ENCODE measurements at regions not wholly inside any gene's neighbourhood (a gene's known extent, or its start where the extent isn't known, plus 50 kb on each side); places are given as distances from the start of the nearest gene placed in this dataset.

DNA sequence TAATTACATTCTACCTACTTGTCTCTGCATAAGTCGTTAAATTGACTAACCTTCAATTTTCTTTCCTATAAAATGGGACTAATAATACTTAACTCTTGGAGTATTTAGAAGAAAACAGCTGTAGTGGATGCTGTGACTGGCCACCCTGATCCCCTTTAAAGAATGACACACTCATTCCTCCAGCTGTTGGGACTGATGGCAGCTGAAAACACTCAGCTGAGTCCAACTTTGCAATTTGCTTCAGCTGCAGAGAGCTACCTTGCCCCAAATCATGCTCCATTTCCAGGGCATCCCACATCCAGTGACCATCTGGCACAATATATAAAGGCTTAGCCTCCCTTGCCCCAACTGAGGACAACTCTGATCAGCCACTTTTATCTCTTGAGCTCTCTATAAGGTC is 89.1 kb downstream of the MID1IP1 start:
- Histone ChIP-seq H3K9ac (ENCODE audit: low read length) (no peak overlapping the region), H3K9me3 (ENCODE audit: control insufficient read depth, low read length) (no peaks in the 10 kb centered on the region), H3K27me3 (replicated peaks; ENCODE audit: control insufficient read depth, insufficient read depth, low read length) (peaks cover 10% of the 10 kb centered on the region), H3K4me3 (ENCODE audit: low read length) (no peak overlapping the region), H3K36me3 (ENCODE audit: control insufficient read depth, insufficient read depth, low read length, severe bottlenecking) (no peaks in the 10 kb centered on the region), H3K4me1 (ENCODE audit: control insufficient read depth, insufficient read depth, low read length) (no peaks in the 10 kb centered on the region)
- no peak for DNase-seq (ENCODE audit: low read depth)

DNA sequence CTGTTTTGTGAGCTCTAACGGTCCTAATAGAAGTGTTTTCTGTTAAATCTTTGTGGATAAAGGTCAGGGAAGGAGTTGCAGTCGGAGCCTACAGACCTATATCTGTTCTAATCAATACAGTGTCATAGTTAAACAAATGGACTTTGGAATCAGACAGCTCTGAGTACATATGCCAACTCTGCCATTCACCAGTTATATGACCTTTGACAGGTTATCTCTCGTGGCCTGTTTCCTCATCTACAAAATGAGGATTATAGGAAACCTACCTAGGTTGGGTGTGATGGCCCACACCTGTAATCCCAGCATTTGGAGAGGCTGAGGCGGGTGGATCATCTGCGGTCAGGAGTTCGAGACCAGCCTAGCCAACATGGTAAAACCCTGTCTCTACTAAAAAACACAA is 89.7 kb downstream of the MID1IP1 start:
- Histone ChIP-seq H3K36me3 (ENCODE audit: control insufficient read depth, insufficient read depth, low read length, severe bottlenecking) (no peaks in the 10 kb centered on the region), H3K9ac (ENCODE audit: low read length) (no peak overlapping the region), H3K4me3 (ENCODE audit: low read length) (no peak overlapping the region), H3K9me3 (ENCODE audit: control insufficient read depth, low read length) (no peaks in the 10 kb centered on the region), H3K27me3 (replicated peaks; ENCODE audit: control insufficient read depth, insufficient read depth, low read length) (peaks cover 12% of the 10 kb centered on the region), H3K4me1 (ENCODE audit: control insufficient read depth, insufficient read depth, low read length) (no peaks in the 10 kb centered on the region)
- DNase-seq (ENCODE audit: low read depth) = no peak

DNA sequence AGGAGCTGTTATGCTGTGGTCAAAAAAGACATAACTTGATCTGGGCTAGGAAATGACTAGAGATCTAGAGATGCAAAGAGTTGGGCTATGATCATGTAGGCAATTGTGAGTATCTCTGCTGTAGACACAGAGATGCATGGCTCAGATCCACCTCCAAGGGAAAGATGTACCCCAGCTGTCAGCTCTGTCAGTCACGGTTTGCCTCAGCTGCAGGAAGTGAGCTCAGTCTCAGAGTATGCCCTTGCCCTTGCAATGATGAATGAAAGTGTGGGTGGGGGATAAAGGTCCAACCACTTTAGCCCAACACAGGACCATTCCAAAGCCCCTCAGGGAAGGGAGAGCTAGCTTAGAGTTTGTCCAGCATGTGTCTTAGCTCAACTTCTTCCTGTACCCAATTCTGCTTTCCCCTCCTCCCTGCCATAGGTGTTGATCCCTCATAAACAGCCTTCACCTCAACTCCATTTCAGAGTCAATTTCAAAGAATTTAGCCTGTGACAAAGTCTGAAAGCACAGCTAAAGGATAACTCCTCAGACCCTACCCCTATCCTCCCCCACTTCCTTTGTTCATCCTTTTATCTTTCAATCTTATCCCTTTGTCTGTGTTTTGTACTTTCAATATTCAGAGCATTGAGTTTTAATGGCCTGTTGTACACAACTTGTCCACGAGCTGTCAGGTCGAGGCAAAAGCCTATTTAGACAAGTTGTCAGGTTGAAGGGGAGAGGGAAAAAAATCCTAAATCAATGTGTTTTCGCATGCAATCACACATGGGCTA is 90.6 kb downstream of the MID1IP1 start:
- no peaks in the 10 kb centered on the region for H3K4me1 ChIP-seq (ENCODE audit: control insufficient read depth, insufficient read depth, low read length)
- H3K27me3 ChIP-seq (replicated peaks; ENCODE audit: control insufficient read depth, insufficient read depth, low read length) = peaks cover 12% of the 10 kb centered on the region
- no peak overlapping the region for H3K9ac ChIP-seq (ENCODE audit: low read length)
- peak; percentile 6 for DNase-seq (ENCODE audit: low read depth)
- no peaks in the 10 kb centered on the region for H3K9me3 ChIP-seq (ENCODE audit: control insufficient read depth, low read length)
- no peaks in the 10 kb centered on the region for H3K36me3 ChIP-seq (ENCODE audit: control insufficient read depth, insufficient read depth, low read length, severe bottlenecking)
- no peak overlapping the region for H3K4me3 ChIP-seq (ENCODE audit: low read length)

DNA sequence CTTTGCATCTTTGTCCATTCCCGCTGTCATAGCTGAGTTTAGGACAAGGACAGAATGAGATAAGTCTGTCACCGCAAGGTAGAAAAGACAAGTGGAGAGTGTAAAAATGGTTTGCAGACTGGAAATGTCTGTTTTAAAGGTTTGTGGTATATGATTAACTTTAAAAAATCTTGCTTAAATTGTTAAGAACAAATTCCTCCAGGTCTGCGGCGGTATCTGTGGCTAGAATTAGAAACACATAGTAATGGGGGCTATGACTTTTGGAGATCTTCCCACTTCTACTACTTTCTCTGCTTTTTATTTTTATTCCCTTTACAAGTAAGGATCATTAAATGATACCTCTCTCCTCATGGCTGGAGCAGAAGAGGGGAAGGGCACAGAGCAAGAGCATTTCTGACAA is 92.2 kb downstream of the MID1IP1 start:
- H3K4me1 ChIP-seq (ENCODE audit: control insufficient read depth, insufficient read depth, low read length) = no peaks in the 10 kb centered on the region
- H3K4me3 ChIP-seq (ENCODE audit: low read length) = no peak overlapping the region
- DNase-seq (ENCODE audit: low read depth) = no peak
- H3K36me3 ChIP-seq (ENCODE audit: control insufficient read depth, insufficient read depth, low read length, severe bottlenecking) = no peaks in the 10 kb centered on the region
- H3K27me3 ChIP-seq (replicated peaks; ENCODE audit: control insufficient read depth, insufficient read depth, low read length) = peaks cover 17% of the 10 kb centered on the region
- H3K9ac ChIP-seq (ENCODE audit: low read length) = no peak overlapping the region
- no peaks in the 10 kb centered on the region for H3K9me3 ChIP-seq (ENCODE audit: control insufficient read depth, low read length)

DNA sequence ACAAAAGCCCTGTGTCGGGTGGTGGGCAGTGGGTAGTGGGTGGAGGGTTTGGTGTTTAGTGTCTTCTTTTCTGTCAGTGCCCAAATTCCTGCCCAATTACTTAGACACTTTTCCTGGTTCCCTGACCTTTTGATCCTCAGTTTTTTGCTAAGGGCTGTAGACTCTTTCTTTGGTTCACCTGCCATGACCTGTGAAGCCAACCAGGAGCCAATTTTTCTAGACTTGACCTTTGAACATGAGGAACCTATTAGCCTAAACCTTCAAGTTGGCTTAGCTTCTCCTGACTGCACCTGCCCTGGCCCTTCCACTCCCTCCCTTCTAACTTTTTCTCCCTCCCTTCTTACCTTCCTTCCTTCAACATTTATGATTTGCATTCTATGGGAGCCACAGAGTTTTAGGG is 94.5 kb downstream of the MID1IP1 start:
- Histone ChIP-seq H3K4me1 (ENCODE audit: control insufficient read depth, insufficient read depth, low read length) (no peaks in the 10 kb centered on the region), H3K36me3 (ENCODE audit: control insufficient read depth, insufficient read depth, low read length, severe bottlenecking) (no peaks in the 10 kb centered on the region), H3K27me3 (replicated peaks; ENCODE audit: control insufficient read depth, insufficient read depth, low read length) (peaks cover 17% of the 10 kb centered on the region), H3K9me3 (ENCODE audit: control insufficient read depth, low read length) (no peaks in the 10 kb centered on the region), H3K9ac (ENCODE audit: low read length) (no peak overlapping the region), H3K4me3 (ENCODE audit: low read length) (no peak overlapping the region)
- no peak for DNase-seq (ENCODE audit: low read depth)

DNA sequence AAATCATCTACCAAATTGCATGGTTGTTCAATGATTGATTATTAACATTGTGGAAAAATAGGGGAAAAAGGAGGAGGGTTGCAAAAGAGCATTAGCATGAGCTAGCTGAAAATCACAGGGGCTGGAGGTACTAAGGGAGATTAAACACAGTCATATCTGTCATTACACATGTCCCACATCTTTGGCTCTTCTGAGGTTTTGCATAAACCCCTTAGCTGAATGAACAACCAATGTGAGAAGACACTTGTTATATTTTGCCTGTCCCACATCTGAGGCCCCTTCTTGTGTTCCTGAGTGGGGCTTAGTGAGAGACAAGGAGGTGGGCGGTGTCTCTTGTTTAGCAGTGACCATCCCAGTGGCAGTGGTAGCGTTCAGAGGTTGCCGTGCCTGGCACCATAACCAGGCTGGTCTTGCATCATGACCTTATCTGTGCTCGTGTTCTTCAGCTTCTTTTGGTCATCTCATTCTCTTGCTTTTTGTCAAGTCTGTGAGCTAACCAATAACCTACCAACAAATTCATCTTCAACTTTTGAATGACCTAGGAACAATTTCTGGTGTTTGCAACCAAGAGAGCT is 95.6 kb downstream of the MID1IP1 start:
- Histone ChIP-seq H3K36me3 (ENCODE audit: control insufficient read depth, insufficient read depth, low read length, severe bottlenecking) (no peaks in the 10 kb centered on the region), H3K4me3 (ENCODE audit: low read length) (no peak overlapping the region), H3K27me3 (replicated peaks; ENCODE audit: control insufficient read depth, insufficient read depth, low read length) (peaks cover 15% of the 10 kb centered on the region), H3K9me3 (ENCODE audit: control insufficient read depth, low read length) (no peaks in the 10 kb centered on the region), H3K9ac (ENCODE audit: low read length) (no peak overlapping the region), H3K4me1 (ENCODE audit: control insufficient read depth, insufficient read depth, low read length) (no peaks in the 10 kb centered on the region)
- DNase-seq (ENCODE audit: low read depth) = no peak

DNA sequence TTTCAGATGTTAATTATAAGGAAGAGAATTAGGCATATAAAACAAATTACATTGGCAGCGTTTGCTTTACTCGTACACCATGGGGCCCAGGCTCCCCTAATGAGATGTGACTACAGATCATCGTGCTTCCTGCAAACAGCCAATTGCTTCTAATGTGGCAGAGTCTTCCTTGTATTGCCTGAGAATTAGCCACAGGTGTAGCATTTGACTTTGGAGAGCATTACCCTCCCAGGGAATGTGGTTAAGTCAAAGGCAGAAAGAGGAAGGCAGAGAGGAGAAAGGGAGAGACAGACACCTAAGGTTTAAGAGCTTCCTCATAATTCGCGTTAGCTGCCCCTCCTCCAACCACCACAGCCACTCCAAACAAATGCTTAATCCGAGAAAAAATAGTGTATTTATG is 97.0 kb downstream of the MID1IP1 start:
- no peaks in the 10 kb centered on the region for H3K36me3 ChIP-seq (ENCODE audit: control insufficient read depth, insufficient read depth, low read length, severe bottlenecking)
- no peak overlapping the region for H3K9ac ChIP-seq (ENCODE audit: low read length)
- no peak overlapping the region for H3K4me3 ChIP-seq (ENCODE audit: low read length)
- no peaks in the 10 kb centered on the region for H3K4me1 ChIP-seq (ENCODE audit: control insufficient read depth, insufficient read depth, low read length)
- DNase-seq (ENCODE audit: low read depth) = no peak
- H3K9me3 ChIP-seq (ENCODE audit: control insufficient read depth, low read length) = no peaks in the 10 kb centered on the region
- H3K27me3 ChIP-seq (replicated peaks; ENCODE audit: control insufficient read depth, insufficient read depth, low read length) = peaks cover 9% of the 10 kb centered on the region

DNA sequence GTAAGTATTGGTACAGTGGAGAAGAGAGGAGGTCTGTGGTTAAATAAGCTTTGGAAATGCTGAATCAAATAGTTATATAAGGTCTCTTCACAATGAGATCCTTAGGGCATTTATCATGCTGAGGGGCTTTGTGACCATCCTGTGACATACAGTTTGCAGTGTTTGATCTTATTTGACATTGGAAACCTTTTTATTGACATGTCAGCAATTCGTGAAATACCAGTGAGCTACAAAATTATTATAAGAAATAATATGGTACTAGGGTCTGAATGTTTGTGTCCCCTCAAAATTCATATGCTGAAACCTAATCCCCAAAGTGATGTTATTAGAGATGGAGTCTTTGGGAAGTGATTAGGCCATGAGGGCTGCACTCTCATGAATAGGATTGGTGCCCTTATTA is 98.4 kb downstream of the MID1IP1 start:
- no peak overlapping the region for H3K9ac ChIP-seq (ENCODE audit: low read length)
- H3K36me3 ChIP-seq (ENCODE audit: control insufficient read depth, insufficient read depth, low read length, severe bottlenecking) = no peaks in the 10 kb centered on the region
- no peak overlapping the region for H3K4me3 ChIP-seq (ENCODE audit: low read length)
- DNase-seq (ENCODE audit: low read depth) = no peak
- peaks cover 9% of the 10 kb centered on the region for H3K27me3 ChIP-seq (replicated peaks; ENCODE audit: control insufficient read depth, insufficient read depth, low read length)
- H3K4me1 ChIP-seq (ENCODE audit: control insufficient read depth, insufficient read depth, low read length) = no peaks in the 10 kb centered on the region
- H3K9me3 ChIP-seq (ENCODE audit: control insufficient read depth, low read length) = no peaks in the 10 kb centered on the region

DNA sequence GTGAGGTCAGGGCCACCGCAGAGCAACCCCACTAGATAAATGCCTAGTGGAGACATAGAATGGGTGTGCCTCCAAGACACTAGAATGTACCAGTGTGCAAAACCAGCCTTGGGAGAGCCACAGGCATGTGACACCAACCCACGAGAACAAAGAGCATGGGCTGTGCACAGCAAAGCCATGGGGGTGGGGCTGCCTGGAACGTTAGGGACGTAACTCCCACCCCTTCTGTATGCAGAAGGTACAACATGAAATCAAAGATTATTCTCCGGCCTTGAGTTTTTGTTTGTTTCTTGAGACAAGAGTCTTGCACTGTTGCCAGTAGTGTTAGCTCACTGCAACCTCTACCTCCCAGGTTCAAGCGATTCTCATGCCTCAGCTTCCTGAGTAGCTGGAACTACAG is 99.5 kb downstream of the MID1IP1 start:
- H3K4me3 ChIP-seq (ENCODE audit: low read length) = no peak overlapping the region
- no peaks in the 10 kb centered on the region for H3K36me3 ChIP-seq (ENCODE audit: control insufficient read depth, insufficient read depth, low read length, severe bottlenecking)
- H3K9me3 ChIP-seq (ENCODE audit: control insufficient read depth, low read length) = no peaks in the 10 kb centered on the region
- DNase-seq (ENCODE audit: low read depth) = no peak
- H3K4me1 ChIP-seq (ENCODE audit: control insufficient read depth, insufficient read depth, low read length) = no peaks in the 10 kb centered on the region
- H3K27me3 ChIP-seq (replicated peaks; ENCODE audit: control insufficient read depth, insufficient read depth, low read length) = peaks cover 7% of the 10 kb centered on the region
- H3K9ac ChIP-seq (ENCODE audit: low read length) = no peak overlapping the region

DNA sequence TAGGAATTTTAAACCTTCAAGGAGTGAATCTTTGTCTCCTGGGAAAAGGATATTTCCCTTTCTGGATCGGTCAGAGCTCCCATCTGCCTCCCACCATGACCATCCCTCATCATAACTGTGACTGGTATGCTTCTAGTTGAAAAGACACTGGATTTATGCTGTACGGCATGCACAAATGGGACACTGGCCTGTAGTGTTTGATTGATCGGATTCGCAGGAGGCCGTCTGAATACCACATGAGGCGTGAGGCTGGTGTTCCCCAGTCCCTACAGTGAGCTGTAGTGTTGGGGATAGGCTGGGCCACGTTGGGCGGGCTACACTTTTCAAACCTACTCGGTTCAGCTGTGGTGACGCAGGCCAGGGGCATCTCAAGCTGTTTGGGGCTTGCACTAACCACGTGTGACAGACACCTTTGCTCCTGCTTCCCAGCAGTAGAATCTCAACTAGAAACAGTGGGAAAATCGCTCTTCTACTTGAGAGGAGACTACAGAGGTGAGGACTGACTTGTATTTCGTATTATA is 101.8 kb downstream of the MID1IP1 start:
- no peak for DNase-seq (ENCODE audit: low read depth)
- peaks cover 4% of the 10 kb centered on the region for H3K27me3 ChIP-seq (replicated peaks; ENCODE audit: control insufficient read depth, insufficient read depth, low read length)
- H3K4me1 ChIP-seq (ENCODE audit: control insufficient read depth, insufficient read depth, low read length) = no peaks in the 10 kb centered on the region
- no peak overlapping the region for H3K4me3 ChIP-seq (ENCODE audit: low read length)
- no peaks in the 10 kb centered on the region for H3K9me3 ChIP-seq (ENCODE audit: control insufficient read depth, low read length)
- H3K9ac ChIP-seq (ENCODE audit: low read length) = no peak overlapping the region
- H3K36me3 ChIP-seq (ENCODE audit: control insufficient read depth, insufficient read depth, low read length, severe bottlenecking) = no peaks in the 10 kb centered on the region

DNA sequence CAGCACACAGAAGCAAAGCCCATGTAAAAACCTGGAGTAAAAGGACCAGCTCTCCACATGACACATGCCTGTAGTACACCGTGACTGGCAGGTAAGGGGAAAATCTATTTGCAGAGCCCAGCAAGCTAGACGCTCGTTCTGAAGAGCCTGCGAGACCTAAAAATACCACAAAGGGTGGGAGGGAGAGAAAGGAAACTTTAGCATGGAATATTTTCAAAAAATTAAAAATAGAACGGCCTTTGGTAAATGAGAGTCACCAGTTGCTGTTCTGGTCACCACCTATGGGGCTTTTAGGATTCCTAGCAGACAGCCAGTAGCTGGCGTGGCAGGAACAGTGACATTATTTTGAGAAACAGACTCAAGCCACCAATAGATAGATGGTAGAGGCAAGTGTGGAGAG is 115.5 kb downstream of the MID1IP1 start:
- Histone ChIP-seq H3K4me1 (ENCODE audit: control insufficient read depth, insufficient read depth, low read length) (no peaks in the 10 kb centered on the region), H3K4me3 (ENCODE audit: low read length) (no peak overlapping the region), H3K36me3 (ENCODE audit: control insufficient read depth, insufficient read depth, low read length, severe bottlenecking) (no peaks in the 10 kb centered on the region), H3K27me3 (replicated peaks; ENCODE audit: control insufficient read depth, insufficient read depth, low read length) (peaks cover 7% of the 10 kb centered on the region), H3K9me3 (ENCODE audit: control insufficient read depth, low read length) (no peaks in the 10 kb centered on the region), H3K9ac (ENCODE audit: low read length) (no peak overlapping the region)
- no peak for DNase-seq (ENCODE audit: low read depth)
